ENCODE measurements at regions not wholly inside any gene's neighbourhood (a gene's known extent, or its start where the extent isn't known, plus 50 kb on each side); places are given as distances from the start of the nearest gene placed in this dataset.

- H3K9me3 ChIP-seq: no peaks in the 10 kb centered on the region
- no peaks in the 10 kb centered on the region for H3K36me3 ChIP-seq
- DNase-seq (no peak), ATAC-seq (no peak)
- intact Hi-C loops (cut with DNase I): no loop called here
- H3K27me3 ChIP-seq: no peaks in the 10 kb centered on the region
- TF ChIP-seq, protein P1, sequence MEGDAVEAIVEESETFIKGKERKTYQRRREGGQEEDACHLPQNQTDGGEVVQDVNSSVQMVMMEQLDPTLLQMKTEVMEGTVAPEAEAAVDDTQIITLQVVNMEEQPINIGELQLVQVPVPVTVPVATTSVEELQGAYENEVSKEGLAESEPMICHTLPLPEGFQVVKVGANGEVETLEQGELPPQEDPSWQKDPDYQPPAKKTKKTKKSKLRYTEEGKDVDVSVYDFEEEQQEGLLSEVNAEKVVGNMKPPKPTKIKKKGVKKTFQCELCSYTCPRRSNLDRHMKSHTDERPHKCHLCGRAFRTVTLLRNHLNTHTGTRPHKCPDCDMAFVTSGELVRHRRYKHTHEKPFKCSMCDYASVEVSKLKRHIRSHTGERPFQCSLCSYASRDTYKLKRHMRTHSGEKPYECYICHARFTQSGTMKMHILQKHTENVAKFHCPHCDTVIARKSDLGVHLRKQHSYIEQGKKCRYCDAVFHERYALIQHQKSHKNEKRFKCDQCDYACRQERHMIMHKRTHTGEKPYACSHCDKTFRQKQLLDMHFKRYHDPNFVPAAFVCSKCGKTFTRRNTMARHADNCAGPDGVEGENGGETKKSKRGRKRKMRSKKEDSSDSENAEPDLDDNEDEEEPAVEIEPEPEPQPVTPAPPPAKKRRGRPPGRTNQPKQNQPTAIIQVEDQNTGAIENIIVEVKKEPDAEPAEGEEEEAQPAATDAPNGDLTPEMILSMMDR (IDR thresholded peaks at IDR 0.05): no peak
- H3K4me1 ChIP-seq: peaks cover 17% of the 10 kb centered on the region
- H3K27ac ChIP-seq: no peak overlapping the region
- H3K4me3 ChIP-seq: no peak overlapping the region
Measured at GRCh38 chr2:128385365-128385764, 66.7 kb upstream of the HS6ST1 start.

DNA sequence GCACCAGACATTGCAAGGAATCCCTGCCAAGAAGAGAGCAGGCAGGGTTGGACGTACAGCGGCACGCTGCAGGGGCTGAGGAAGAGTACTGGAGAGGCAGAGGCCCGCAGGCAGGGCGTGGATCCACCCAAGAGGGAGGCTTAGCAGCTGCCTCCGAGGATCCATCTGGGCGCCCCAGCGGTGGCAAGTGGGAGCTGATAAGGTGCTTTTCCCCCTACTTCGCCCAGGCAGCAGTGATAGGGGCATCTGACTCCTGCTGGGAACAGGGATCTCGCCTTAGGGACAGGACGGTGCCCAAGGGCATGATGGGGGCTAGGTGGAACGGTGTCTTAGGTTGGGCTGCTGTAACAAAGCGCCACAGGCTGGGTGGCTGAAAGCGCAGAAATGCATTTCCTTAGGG lies 67.4 kb upstream of the HS6ST1 start:
- peak; percentile 45 for DNase-seq
- TF ChIP-seq, protein P1 (IDR thresholded peaks at IDR 0.05): no peak
- intact Hi-C loops (cut with DNase I): no loop called here

DNA sequence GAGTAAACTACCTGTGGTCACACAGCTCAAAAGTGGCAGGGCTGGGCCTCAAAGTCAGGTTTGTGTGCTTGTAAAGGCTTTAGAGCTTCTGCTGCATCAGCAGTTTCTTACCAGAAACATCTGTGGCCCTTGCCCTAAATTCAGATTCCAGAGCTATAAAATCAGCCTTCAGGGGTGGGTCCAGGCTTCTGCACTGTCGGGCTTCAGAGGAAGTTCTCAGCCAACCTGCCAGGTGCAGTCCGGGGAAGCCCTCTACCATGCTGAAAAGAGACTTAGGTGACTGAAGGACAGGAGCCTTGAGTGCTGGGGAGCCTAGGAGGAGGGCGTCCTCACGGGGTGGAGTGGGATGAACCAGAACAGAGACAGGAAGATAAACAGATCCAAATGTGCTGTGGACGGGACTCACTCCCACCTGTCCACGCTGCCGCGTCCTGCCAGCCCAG lies 69.9 kb upstream of the HS6ST1 start:
- no peak for ATAC-seq

More for the DNA sequence above, 67.4 kb upstream of the HS6ST1 start:
- Histone ChIP-seq H3K27ac (no peak overlapping the region), H3K9me3 (no peaks in the 10 kb centered on the region), H3K4me3 (no peak overlapping the region), H3K36me3 (no peaks in the 10 kb centered on the region), H3K27me3 (no peaks in the 10 kb centered on the region), H3K4me1 (peaks cover 10% of the 10 kb centered on the region)
- ATAC-seq: no peak

GRCh38 chr2:128389388-128390086 lies 70.9 kb upstream of the HS6ST1 start:
- H3K27ac ChIP-seq: no peak overlapping the region
- no peak for ATAC-seq

More for the DNA sequence above, 69.9 kb upstream of the HS6ST1 start:
- no peak overlapping the region for H3K27ac ChIP-seq
- intact Hi-C loops (cut with DNase I): no loop called here
- H3K4me3 ChIP-seq: no peak overlapping the region
- no peaks in the 10 kb centered on the region for H3K27me3 ChIP-seq
- TF ChIP-seq, protein P1 (IDR thresholded peaks at IDR 0.05): no peak
- H3K36me3 ChIP-seq: no peaks in the 10 kb centered on the region
- H3K9me3 ChIP-seq: no peaks in the 10 kb centered on the region
- DNase-seq: peak; percentile 42
- peaks cover 4% of the 10 kb centered on the region for H3K4me1 ChIP-seq

DNA sequence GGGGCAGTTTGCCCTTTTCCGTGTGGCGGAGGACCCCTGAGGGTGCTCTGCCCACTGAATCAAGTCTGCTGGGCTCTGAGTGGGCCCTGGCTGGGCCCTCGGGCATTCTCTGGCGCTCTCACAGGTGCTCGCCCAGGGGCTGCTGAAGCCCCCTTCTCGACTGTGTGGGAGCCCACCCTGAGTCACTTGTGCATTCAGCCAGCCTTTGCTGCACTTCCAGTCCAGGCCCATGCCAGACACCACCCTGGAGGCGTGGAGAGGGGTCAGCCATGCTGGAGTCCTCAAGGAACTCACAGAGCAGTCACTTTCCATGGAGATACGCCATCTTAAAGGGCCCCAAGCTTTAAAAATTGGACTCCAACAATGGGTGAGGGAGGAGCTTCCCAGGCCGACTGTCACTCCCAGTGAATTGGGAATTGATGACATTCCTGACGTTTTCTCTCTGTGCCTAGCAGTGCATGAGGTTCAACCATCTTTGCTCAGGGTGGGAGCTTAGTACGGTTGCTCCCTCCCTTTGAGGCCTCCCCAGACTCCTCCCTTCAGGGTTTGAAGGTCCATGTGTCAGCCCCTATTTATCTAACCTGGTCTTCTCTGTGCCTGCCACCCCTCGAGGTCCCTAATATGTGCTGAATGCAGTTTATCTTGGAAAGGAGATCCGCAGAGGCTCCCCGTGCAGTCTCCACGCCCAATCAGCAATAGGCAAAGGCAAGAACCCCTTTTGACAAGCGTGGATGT lies 71.8 kb upstream of the HS6ST1 start:
- Histone ChIP-seq H3K36me3 (no peaks in the 10 kb centered on the region), H3K9me3 (no peaks in the 10 kb centered on the region), H3K4me1 (peaks cover 4% of the 10 kb centered on the region), H3K27me3 (no peaks in the 10 kb centered on the region), H3K27ac (no peak overlapping the region), H3K4me3 (no peak overlapping the region)
- TF ChIP-seq, protein P1 (IDR thresholded peaks at IDR 0.05): no peak
- ATAC-seq (no peak), DNase-seq (peak; percentile 52)
- intact Hi-C loops (cut with DNase I): no loop called here

More at GRCh38 chr2:128389388-128390086, 70.9 kb upstream of the HS6ST1 start:
- no peaks in the 10 kb centered on the region for H3K9me3 ChIP-seq
- no peaks in the 10 kb centered on the region for H3K36me3 ChIP-seq
- DNase-seq: peak; percentile 51
- no peaks in the 10 kb centered on the region for H3K27me3 ChIP-seq
- intact Hi-C loops (cut with DNase I): no loop called here
- no peak overlapping the region for H3K4me3 ChIP-seq
- TF ChIP-seq, protein P1 (IDR thresholded peaks at IDR 0.05): no peak
- peaks cover 4% of the 10 kb centered on the region for H3K4me1 ChIP-seq
